Liver (tissue), 8 donors: ENCODE measurements at regions not wholly inside any gene's neighbourhood (a gene's known extent, or its start where the extent isn't known, plus 50 kb on each side); places are given as distances from the start of the nearest gene placed in this dataset.

ENCODE experiments used
- DNase-seq: peaks from one replicate; pipeline ENCODE4 v3.0.0-alpha.2; 2017; ENCODE audit warnings: low spot score
- H3K27ac ChIP-seq, 2 donors: one replicate each; pipeline ENCODE4 v1.7.0; 2013; ENCODE audit warnings: inconsistent platforms in 2 of 2, low read length in 2 of 2, control low read depth in 1 of 2, low read depth in 1 of 2, mild to moderate bottlenecking in 1 of 2
- H3K27me3 ChIP-seq, 4 donors: one replicate each; pipeline versions ENCODE4 v1.6.1 to v1.7.0; 2013; ENCODE audit warnings: low read length in 3 of 4, inconsistent platforms in 1 of 4, mild to moderate bottlenecking in 1 of 4, moderate library complexity in 1 of 4; ENCODE audit not compliant: control insufficient read depth in 4 of 4, insufficient read depth in 4 of 4
- H3K36me3 ChIP-seq, 4 donors: one replicate each; pipeline versions ENCODE4 v1.6.1 to v1.7.0; 2013; ENCODE audit warnings: low read length in 3 of 4, mild to moderate bottlenecking in 3 of 4, low read depth in 1 of 4, moderate library complexity in 1 of 4; ENCODE audit not compliant: control insufficient read depth in 4 of 4, insufficient read depth in 3 of 4
- H3K4me1 ChIP-seq, 4 donors: one replicate each; pipeline versions ENCODE4 v1.6.1 to v1.7.0; 2013; ENCODE audit warnings: low read length in 3 of 4, mild to moderate bottlenecking in 3 of 4, moderate library complexity in 1 of 4; ENCODE audit not compliant: control insufficient read depth in 4 of 4, insufficient read depth in 4 of 4
- H3K4me3 ChIP-seq, 3 donors: one replicate each; pipeline versions ENCODE4 v1.6.1 to v1.7.0; 2013; ENCODE audit warnings: low read length in 3 of 3, control low read depth in 1 of 3, low read depth in 1 of 3, mild to moderate bottlenecking in 1 of 3
- H3K9ac ChIP-seq, 2 donors: one replicate each; pipeline ENCODE4 v1.7.0; 2013; ENCODE audit warnings: low read length in 2 of 2, mild to moderate bottlenecking in 2 of 2, moderate library complexity in 2 of 2, control low read depth in 1 of 2, low read depth in 1 of 2
- H3K9me3 ChIP-seq, 4 donors: one replicate each; pipeline versions ENCODE4 v1.6.1 to v1.7.0; 2013; ENCODE audit warnings: low read length in 3 of 4; ENCODE audit not compliant: control insufficient read depth in 4 of 4
- EGR1 ChIP-seq, 2 donors: IDR thresholded peaks; 2 replicates each; pipeline ENCODE4 v1.6.1; 2016 to 2018; ENCODE audit warnings: antibody characterized with exemption in 2 of 2, low read depth in 2 of 2
- FOXA1 ChIP-seq: IDR thresholded peaks from 2 replicates; pipeline ENCODE4 v1.6.1; 2016; ENCODE audit warnings: antibody characterized with exemption
- FOXA2 ChIP-seq: IDR thresholded peaks from 2 replicates; pipeline ENCODE4 v1.6.1; 2016; ENCODE audit warnings: antibody characterized with exemption
- GABPA ChIP-seq, 2 donors: IDR thresholded peaks in 1 of 2; conservative IDR thresholded peaks in 1 of 2; 2 replicates each; pipeline ENCODE4 v1.6.1; 2016; ENCODE audit warnings: antibody characterized with exemption in 2 of 2, mild to moderate bottlenecking in 1 of 2, moderate library complexity in 1 of 2
- HNF4G ChIP-seq: IDR thresholded peaks from 2 replicates; pipeline ENCODE4 v1.6.1; 2016; ENCODE audit warnings: antibody characterized with exemption
- JUND ChIP-seq, 2 donors: IDR thresholded peaks; 2 replicates each; pipeline ENCODE4 v1.6.1; 2016; ENCODE audit warnings: antibody characterized with exemption in 2 of 2
- NR2F2 ChIP-seq: IDR thresholded peaks from 2 replicates; pipeline ENCODE4 v1.6.1; 2016; ENCODE audit warnings: antibody characterized with exemption
- RAD21 ChIP-seq, 2 donors: IDR thresholded peaks; 2 replicates each; pipeline ENCODE4 v1.6.1; 2016; ENCODE audit warnings: antibody characterized with exemption in 2 of 2, mild to moderate bottlenecking in 2 of 2
- RXRA ChIP-seq, 2 donors: IDR thresholded peaks; 2 replicates each; pipeline ENCODE4 v1.6.1; 2017 to 2018; ENCODE audit warnings: antibody characterized with exemption in 2 of 2, mild to moderate bottlenecking in 1 of 2
- SP1 ChIP-seq: IDR thresholded peaks from 2 replicates; pipeline ENCODE4 v1.6.1; 2018; ENCODE audit warnings: antibody characterized with exemption, mild to moderate bottlenecking
- TAF1 ChIP-seq: conservative IDR thresholded peaks from 2 replicates; pipeline ENCODE4 v1.6.1; 2016; ENCODE audit warnings: antibody characterized with exemption, mild to moderate bottlenecking
- WGBS: extraction: QIAGEN DNeasy Blood & Tissue Kit; methylation state at CpG from one replicate; pipeline ENCODE4 v1.1.7; 2013; 5-methylcytosine and 5-hydroxymethylcytosine counted together
- TF ChIP-seq, protein P1 (sequence below): fragments of 150-350 bp; IDR thresholded peaks from 2 replicates; pipeline ENCODE4 v1.5.1; 2017; ENCODE audit warnings: improper control_type of control experiment, low read depth, low read length; ENCODE audit not compliant: missing input control
- TF ChIP-seq, protein P2 (sequence below): IDR thresholded peaks from 2 replicates; pipeline ENCODE4 v1.6.1; 2016; ENCODE audit warnings: antibody characterized with exemption
- TF ChIP-seq, protein P3 (sequence below): IDR thresholded peaks from 2 replicates; pipeline ENCODE4 v1.6.1; 2016; ENCODE audit warnings: antibody characterized with exemption, mild to moderate bottlenecking
- TF ChIP-seq, protein P4 (sequence below): IDR thresholded peaks from 2 replicates; pipeline ENCODE4 v1.6.1; 2016; ENCODE audit warnings: antibody characterized with exemption
- donor health status: healthy.
- donor health status: healthy.
- donor health status: healthy.
- donor health status: healthy.
- donor health status: healthy.

GRCh38 chr1:82818586-82818985, 1017.9 kb downstream of the ADGRL2 start (continued):
- TF ChIP-seq, protein P1, sequence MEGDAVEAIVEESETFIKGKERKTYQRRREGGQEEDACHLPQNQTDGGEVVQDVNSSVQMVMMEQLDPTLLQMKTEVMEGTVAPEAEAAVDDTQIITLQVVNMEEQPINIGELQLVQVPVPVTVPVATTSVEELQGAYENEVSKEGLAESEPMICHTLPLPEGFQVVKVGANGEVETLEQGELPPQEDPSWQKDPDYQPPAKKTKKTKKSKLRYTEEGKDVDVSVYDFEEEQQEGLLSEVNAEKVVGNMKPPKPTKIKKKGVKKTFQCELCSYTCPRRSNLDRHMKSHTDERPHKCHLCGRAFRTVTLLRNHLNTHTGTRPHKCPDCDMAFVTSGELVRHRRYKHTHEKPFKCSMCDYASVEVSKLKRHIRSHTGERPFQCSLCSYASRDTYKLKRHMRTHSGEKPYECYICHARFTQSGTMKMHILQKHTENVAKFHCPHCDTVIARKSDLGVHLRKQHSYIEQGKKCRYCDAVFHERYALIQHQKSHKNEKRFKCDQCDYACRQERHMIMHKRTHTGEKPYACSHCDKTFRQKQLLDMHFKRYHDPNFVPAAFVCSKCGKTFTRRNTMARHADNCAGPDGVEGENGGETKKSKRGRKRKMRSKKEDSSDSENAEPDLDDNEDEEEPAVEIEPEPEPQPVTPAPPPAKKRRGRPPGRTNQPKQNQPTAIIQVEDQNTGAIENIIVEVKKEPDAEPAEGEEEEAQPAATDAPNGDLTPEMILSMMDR, result no peak
- TF ChIP-seq, protein P2, sequence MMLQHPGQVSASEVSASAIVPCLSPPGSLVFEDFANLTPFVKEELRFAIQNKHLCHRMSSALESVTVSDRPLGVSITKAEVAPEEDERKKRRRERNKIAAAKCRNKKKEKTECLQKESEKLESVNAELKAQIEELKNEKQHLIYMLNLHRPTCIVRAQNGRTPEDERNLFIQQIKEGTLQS, result no peak
- TF ChIP-seq GABPA (IDR thresholded peaks at IDR 0.05 in 1 of 2, conservative IDR thresholded peaks at IDR 0.05 in 1 of 2) (no peak), JUND (IDR thresholded peaks at IDR 0.05) (no peak), HNF4G (no peak)

DNA sequence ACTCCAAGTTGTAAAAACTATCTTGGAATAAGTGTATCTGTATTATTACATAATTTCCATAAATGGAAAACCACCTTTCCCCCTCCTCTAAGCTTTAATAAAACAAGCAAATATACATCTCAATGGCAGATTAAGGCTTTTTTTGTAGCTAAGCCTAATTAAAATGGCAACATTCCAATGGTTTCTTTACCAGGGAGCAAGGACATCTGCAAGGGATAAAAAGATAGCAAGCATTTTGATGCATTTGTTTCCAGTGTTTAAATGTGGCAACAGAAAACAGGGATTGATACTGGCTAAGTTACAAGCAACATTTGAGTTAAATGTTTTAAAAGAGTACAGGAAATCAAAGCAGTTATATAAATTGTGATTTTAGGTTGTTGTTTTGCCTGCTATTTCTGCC, 1012.7 kb downstream of the ADGRL2 start:
- Histone ChIP-seq H3K27me3 (no peaks in the 10 kb centered on the region), H3K4me3 (no peak overlapping the region), H3K4me1 (no peaks in the 10 kb centered on the region), H3K9me3 (no peaks in the 10 kb centered on the region), H3K27ac (no peak overlapping the region), H3K36me3 (no peaks in the 10 kb centered on the region), H3K9ac (no peak overlapping the region)
- no peak for DNase-seq
- TF ChIP-seq FOXA1, result no peak
- TF ChIP-seq RAD21 (IDR thresholded peaks at IDR 0.05), result no peak
- TF ChIP-seq, protein P3, sequence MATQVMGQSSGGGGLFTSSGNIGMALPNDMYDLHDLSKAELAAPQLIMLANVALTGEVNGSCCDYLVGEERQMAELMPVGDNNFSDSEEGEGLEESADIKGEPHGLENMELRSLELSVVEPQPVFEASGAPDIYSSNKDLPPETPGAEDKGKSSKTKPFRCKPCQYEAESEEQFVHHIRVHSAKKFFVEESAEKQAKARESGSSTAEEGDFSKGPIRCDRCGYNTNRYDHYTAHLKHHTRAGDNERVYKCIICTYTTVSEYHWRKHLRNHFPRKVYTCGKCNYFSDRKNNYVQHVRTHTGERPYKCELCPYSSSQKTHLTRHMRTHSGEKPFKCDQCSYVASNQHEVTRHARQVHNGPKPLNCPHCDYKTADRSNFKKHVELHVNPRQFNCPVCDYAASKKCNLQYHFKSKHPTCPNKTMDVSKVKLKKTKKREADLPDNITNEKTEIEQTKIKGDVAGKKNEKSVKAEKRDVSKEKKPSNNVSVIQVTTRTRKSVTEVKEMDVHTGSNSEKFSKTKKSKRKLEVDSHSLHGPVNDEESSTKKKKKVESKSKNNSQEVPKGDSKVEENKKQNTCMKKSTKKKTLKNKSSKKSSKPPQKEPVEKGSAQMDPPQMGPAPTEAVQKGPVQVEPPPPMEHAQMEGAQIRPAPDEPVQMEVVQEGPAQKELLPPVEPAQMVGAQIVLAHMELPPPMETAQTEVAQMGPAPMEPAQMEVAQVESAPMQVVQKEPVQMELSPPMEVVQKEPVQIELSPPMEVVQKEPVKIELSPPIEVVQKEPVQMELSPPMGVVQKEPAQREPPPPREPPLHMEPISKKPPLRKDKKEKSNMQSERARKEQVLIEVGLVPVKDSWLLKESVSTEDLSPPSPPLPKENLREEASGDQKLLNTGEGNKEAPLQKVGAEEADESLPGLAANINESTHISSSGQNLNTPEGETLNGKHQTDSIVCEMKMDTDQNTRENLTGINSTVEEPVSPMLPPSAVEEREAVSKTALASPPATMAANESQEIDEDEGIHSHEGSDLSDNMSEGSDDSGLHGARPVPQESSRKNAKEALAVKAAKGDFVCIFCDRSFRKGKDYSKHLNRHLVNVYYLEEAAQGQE, result no peak
- TF ChIP-seq, protein P2, result no peak
- no peak for TF ChIP-seq JUND (IDR thresholded peaks at IDR 0.05)
- TF ChIP-seq TAF1, result no peak
- TF ChIP-seq SP1, result no peak
- no peak for TF ChIP-seq FOXA2
- no peak for TF ChIP-seq NR2F2
- TF ChIP-seq, protein P4, sequence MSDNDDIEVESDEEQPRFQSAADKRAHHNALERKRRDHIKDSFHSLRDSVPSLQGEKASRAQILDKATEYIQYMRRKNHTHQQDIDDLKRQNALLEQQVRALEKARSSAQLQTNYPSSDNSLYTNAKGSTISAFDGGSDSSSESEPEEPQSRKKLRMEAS, result no peak
- TF ChIP-seq HNF4G, result no peak
- no peak for TF ChIP-seq RXRA (IDR thresholded peaks at IDR 0.05)

DNA sequence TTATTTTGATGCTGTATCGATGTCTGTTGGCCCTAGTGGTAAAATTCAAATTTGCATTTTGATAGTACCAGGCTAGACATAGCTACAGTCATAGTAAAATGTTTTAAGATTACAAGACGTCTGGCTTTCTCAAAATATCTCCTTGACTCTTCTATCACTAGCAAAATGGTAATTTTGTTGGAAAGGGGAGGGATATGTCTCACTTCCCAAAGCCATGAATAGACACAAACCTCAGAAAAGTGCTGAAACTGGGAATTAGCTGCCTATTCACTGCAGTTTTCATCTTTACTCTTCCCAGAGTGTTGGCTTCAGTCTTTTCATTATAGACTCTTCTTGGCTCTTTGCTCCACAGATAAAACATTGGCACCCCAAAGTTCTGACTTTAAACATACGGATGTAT, 1009.9 kb downstream of the ADGRL2 start:
- TF ChIP-seq GABPA (IDR thresholded peaks at IDR 0.05 in 1 of 2, conservative IDR thresholded peaks at IDR 0.05 in 1 of 2) (no peak), EGR1 (IDR thresholded peaks at IDR 0.05; ENCODE audit: low read depth in 2 of 2) (no peak)
- TF ChIP-seq, protein P1, result no peak
- no peak overlapping the region for H3K4me3 ChIP-seq
- DNase-seq, result no peak
- H3K27ac ChIP-seq, result no peak overlapping the region
- H3K4me1 ChIP-seq, result no peaks in the 10 kb centered on the region
- 69% methylated on average over 3 of the region's 3 CpGs for WGBS
- H3K9ac ChIP-seq, result no peak overlapping the region
- no peaks in the 10 kb centered on the region for H3K27me3 ChIP-seq
- no peaks in the 10 kb centered on the region for H3K36me3 ChIP-seq
- no peaks in the 10 kb centered on the region for H3K9me3 ChIP-seq
